B cell (primary cell): ENCODE measurements at regions not wholly inside any gene's neighbourhood (a gene's known extent, or its start where the extent isn't known, plus 50 kb on each side); places are given as distances from the start of the nearest gene placed in this dataset.

Experiments used
- ATAC-seq: fragments of 200-7000 bp; cut with Tn5 transposase; one replicate; pipeline ENCODE4 v1.10.0; 2021; ENCODE audit warnings: low read depth, mild to moderate bottlenecking, moderate number of reproducible peaks, moderate library complexity
- CTCF ChIA-PET: fragments of 350-600 bp; sonication (Branson Sonifier 250); formaldehyde crosslinking; loops from one replicate; lab custom pipeline; 2021; ENCODE audit warnings: antibody characterized with exemption, inconsistent platforms; lab: Charles Lee
- POLR2A ChIA-PET: fragments of 350-600 bp; sonication (Branson Sonifier 250); formaldehyde crosslinking; loops from one replicate; lab custom pipeline; 2021; ENCODE audit warnings: antibody characterized with exemption; lab: Charles Lee
- DNase-seq: peaks from one replicate; pipeline ENCODE4 v3.0.0; 2013
- H2AFZ ChIP-seq: 2 replicates; pipeline ENCODE4 v1.6.1; 2012; ENCODE audit warnings: mild to moderate bottlenecking, low read depth, low read length; ENCODE audit not compliant: insufficient read depth, poor library complexity, severe bottlenecking
- H3K27ac ChIP-seq, 2 donors: 1 replicate in 1 of 2; 2 replicates in 1 of 2; pipeline ENCODE4 v1.5.1; 2012 to 2013; ENCODE audit warnings: low read length in 2 of 2, mild to moderate bottlenecking in 2 of 2, moderate library complexity in 1 of 2
- H3K27me3 ChIP-seq, 4 experiments: fragments of 200-600 bp in 1 of 4; sonication (generic) in 1 of 4; replicated peaks in 1 of 4; 1 replicate in 2 of 4; 2 replicates in 2 of 4; pipeline versions ENCODE4 v1.6.1 to v1.7.0; 2013 to 2016; ENCODE audit warnings: low read length in 3 of 4, mild to moderate bottlenecking in 2 of 4, mixed read lengths in 1 of 4, moderate library complexity in 1 of 4; ENCODE audit not compliant: insufficient read depth in 4 of 4, control insufficient read depth in 3 of 4; ENCODE audit errors: control extremely low read depth in 1 of 4
- H3K36me3 ChIP-seq, 2 experiments: replicated peaks in 1 of 2; 1 replicate in 1 of 2; 2 replicates in 1 of 2; pipeline versions ENCODE4 v1.6.1 to v1.7.1; 2013; ENCODE audit warnings: low read length in 1 of 2; ENCODE audit not compliant: insufficient read depth in 2 of 2, control insufficient read depth in 1 of 2; ENCODE audit errors: control extremely low read depth in 1 of 2, extremely low read depth in 1 of 2
- H3K4me1 ChIP-seq, 2 donors: fragments of 200-600 bp in 1 of 2; sonication (generic) in 1 of 2; 1 replicate in 1 of 2; 2 replicates in 1 of 2; pipeline versions ENCODE4 v1.5.1 to v1.6.1; 2013 to 2017; ENCODE audit warnings: low read length in 2 of 2; ENCODE audit not compliant: control insufficient read depth in 2 of 2, insufficient read depth in 2 of 2
- H3K4me2 ChIP-seq: replicated peaks from 2 replicates; pipeline ENCODE3; 2012; ENCODE audit warnings: mild to moderate bottlenecking, low read depth, low read length; ENCODE audit not compliant: poor library complexity, severe bottlenecking
- H3K4me3 ChIP-seq, 5 experiments: fragments of 200-600 bp in 1 of 5; sonication (generic) in 1 of 5; 1 replicate in 3 of 5; 2 replicates in 2 of 5; pipeline versions ENCODE4 v1.5.1 to v1.7.0; 2011 to 2016; ENCODE audit warnings: low read length in 4 of 5, mild to moderate bottlenecking in 4 of 5, low read depth in 2 of 5, control low read depth in 1 of 5, moderate library complexity in 1 of 5; ENCODE audit not compliant: insufficient read depth in 1 of 5; ENCODE audit errors: control extremely low read depth in 1 of 5, extremely low read depth in 1 of 5
- H3K79me2 ChIP-seq: fragments of 200-600 bp; sonication (generic); one replicate; pipeline ENCODE4 v1.6.0; 2016; ENCODE audit warnings: low read length; ENCODE audit not compliant: control insufficient read depth, insufficient read depth
- H3K9ac ChIP-seq: fragments of 200-600 bp; sonication (generic); 2 replicates; pipeline ENCODE4 v1.6.1; 2017; ENCODE audit warnings: mild to moderate bottlenecking, low read length, moderate library complexity
- H3K9me3 ChIP-seq, 3 donors: one replicate each; pipeline versions ENCODE4 v1.6.1 to v1.7.1; 2013; ENCODE audit warnings: low read length in 2 of 3; ENCODE audit not compliant: control insufficient read depth in 2 of 3, insufficient read depth in 1 of 3; ENCODE audit errors: control extremely low read depth in 1 of 3
- H4K20me1 ChIP-seq: 2 replicates; pipeline ENCODE4 v1.6.0; 2012; ENCODE audit warnings: mild to moderate bottlenecking, low read length; ENCODE audit not compliant: insufficient read depth, control insufficient read depth, poor library complexity, severe bottlenecking
- H3K27ac Mint-ChIP-seq: one replicate; pipeline ENCODE4 v1.8.0; 2021; ENCODE audit warnings: mixed read lengths
- H3K27me3 Mint-ChIP-seq: one replicate; pipeline ENCODE4 v1.8.0; 2021; ENCODE audit warnings: mixed read lengths
- H3K4me1 Mint-ChIP-seq: one replicate; pipeline ENCODE4 v1.8.0; 2021; ENCODE audit warnings: mixed read lengths
- H3K4me3 Mint-ChIP-seq: one replicate; pipeline ENCODE4 v1.8.0; 2021; ENCODE audit warnings: mixed read lengths
- H3K9me3 Mint-ChIP-seq: one replicate; pipeline ENCODE4 v1.8.0; 2022; ENCODE audit warnings: mixed read lengths; ENCODE audit not compliant: insufficient read depth
- CTCF ChIP-seq: fragments of 200-600 bp; IDR thresholded peaks from one replicate; pipeline ENCODE4 v1.8.0; 2022; ENCODE audit warnings: antibody characterized with exemption, mild to moderate bottlenecking
- EZH2 ChIP-seq: IDR thresholded peaks from 2 replicates; pipeline ENCODE4 v1.6.1; 2012; ENCODE audit warnings: borderline replicate concordance, low read depth, mild to moderate bottlenecking, moderate library complexity, low read length; ENCODE audit not compliant: insufficient read depth, poor library complexity, severe bottlenecking
- WGBS: methylation state at CpG from one replicate; pipeline ENCODE4 v1.1.5; 2013; ENCODE audit warnings: missing lambda C conversion rate; ENCODE audit not compliant: insufficient coverage; 5-methylcytosine and 5-hydroxymethylcytosine counted together
- intact Hi-C: fragments of 100-400 bp; cut with micrococcal nuclease; formaldehyde crosslinking; loops from one replicate; pipeline ENCODE4 v1.10.0; 2022

DNA sequence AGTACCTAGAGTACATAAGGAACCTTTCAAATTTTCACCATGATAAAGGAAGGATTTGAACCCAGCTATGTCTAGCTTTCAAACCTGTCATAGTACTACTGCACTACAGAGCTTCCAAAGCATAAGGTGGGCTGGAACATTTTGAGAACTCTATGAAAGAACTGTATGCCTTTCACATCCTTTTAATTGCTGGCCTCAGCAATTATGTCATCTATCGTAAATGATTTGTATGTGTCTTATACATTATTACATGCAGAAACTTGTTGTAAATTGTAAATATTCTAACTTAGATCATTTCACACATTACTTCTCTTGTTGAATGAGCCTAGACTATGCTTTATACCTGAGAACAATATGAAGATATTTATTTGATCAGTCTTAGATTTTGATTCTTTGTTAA is 220.7 kb downstream of the HEPH start:
- CTCF ChIA-PET, result no interaction called here
- no peak overlapping the region for H3K27ac Mint-ChIP-seq
- no peak for ATAC-seq
- Histone ChIP-seq H4K20me1 (no peaks in the 10 kb centered on the region), H3K27ac (no peak overlapping the region), H3K79me2 (no peaks in the 10 kb centered on the region), H3K4me2 (no peak overlapping the region), H3K36me3 (no peaks in the 10 kb centered on the region), H3K4me1 (no peaks in the 10 kb centered on the region), H3K9me3 (no peaks in the 10 kb centered on the region), H2AFZ (no peak overlapping the region), H3K27me3 (no peaks in the 10 kb centered on the region), H3K4me3 (no peak overlapping the region), H3K9ac (no peak overlapping the region)
- no peaks in the 10 kb centered on the region for H3K27me3 Mint-ChIP-seq
- POLR2A ChIA-PET, result no interaction called here
- no peaks in the 10 kb centered on the region for H3K9me3 Mint-ChIP-seq
- H3K4me1 Mint-ChIP-seq, result no peaks in the 10 kb centered on the region
- WGBS, result no CpG with 5 or more reads among the region's 1 CpG
- TF ChIP-seq EZH2 (no peak), CTCF (no peak)
- no peak overlapping the region for H3K4me3 Mint-ChIP-seq
- intact Hi-C loops, result no loop called here
- no peak for DNase-seq

- H3K4me1 ChIP-seq, result no peaks in the 10 kb centered on the region
- Mint-ChIP-seq H3K9me3 (peaks cover 2% of the 10 kb centered on the region), H3K27me3 (peaks cover under 1% of the 10 kb centered on the region), H3K4me1 (no peaks in the 10 kb centered on the region), H3K4me3 (no peak overlapping the region), H3K27ac (no peak overlapping the region)
- H3K9me3 ChIP-seq, result no peaks in the 10 kb centered on the region
- no peak overlapping the region for H3K27ac ChIP-seq
- H3K4me3 ChIP-seq, result no peak overlapping the region
- H3K27me3 ChIP-seq, result no peaks in the 10 kb centered on the region
- ChIA-PET POLR2A (no interaction called here), CTCF (no interaction called here)
- no CpG with 5 or more reads among the region's 1 CpG for WGBS
- no peak overlapping the region for H2AFZ ChIP-seq
- H3K9ac ChIP-seq, result no peak overlapping the region
- no peaks in the 10 kb centered on the region for H4K20me1 ChIP-seq
- H3K79me2 ChIP-seq, result no peaks in the 10 kb centered on the region
- intact Hi-C loops, result no loop called here
- TF ChIP-seq CTCF (no peak), EZH2 (no peak)
- DNase-seq (no peak), ATAC-seq (no peak)
- no peaks in the 10 kb centered on the region for H3K36me3 ChIP-seq
- H3K4me2 ChIP-seq, result no peak overlapping the region
Observed at GRCh38 chrX:66399273-66399672, 235.2 kb downstream of the HEPH start.
